ENCODE measurements at regions not wholly inside any gene's neighbourhood (a gene's known extent, or its start where the extent isn't known, plus 50 kb on each side); places are given as distances from the start of the nearest gene placed in this dataset.

DNA sequence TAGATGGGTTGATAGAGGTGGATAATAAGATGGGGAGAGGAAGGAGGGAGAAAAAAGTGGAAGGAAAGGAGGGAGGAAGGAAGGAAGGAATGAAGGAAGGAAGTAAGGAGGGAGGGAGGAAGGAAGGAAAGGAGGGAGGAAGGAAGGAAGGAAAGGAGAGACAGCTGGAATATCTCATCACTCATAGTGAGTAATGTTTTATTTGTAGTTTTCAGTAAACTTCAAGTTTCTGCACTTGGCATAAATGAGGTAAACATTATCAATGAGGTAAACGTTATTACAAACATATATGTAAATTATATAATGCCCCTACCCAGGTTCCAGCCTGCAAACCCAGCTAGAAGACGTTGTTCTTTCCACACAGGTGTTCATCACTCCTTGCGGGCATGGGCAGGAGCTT lies 89.8 kb upstream of the XYLT1 start:
- no peak for TF ChIP-seq RCOR1 (IDR thresholded peaks at IDR 0.05; ENCODE audit: low read depth, low read length)
- TF ChIP-seq, protein P1, sequence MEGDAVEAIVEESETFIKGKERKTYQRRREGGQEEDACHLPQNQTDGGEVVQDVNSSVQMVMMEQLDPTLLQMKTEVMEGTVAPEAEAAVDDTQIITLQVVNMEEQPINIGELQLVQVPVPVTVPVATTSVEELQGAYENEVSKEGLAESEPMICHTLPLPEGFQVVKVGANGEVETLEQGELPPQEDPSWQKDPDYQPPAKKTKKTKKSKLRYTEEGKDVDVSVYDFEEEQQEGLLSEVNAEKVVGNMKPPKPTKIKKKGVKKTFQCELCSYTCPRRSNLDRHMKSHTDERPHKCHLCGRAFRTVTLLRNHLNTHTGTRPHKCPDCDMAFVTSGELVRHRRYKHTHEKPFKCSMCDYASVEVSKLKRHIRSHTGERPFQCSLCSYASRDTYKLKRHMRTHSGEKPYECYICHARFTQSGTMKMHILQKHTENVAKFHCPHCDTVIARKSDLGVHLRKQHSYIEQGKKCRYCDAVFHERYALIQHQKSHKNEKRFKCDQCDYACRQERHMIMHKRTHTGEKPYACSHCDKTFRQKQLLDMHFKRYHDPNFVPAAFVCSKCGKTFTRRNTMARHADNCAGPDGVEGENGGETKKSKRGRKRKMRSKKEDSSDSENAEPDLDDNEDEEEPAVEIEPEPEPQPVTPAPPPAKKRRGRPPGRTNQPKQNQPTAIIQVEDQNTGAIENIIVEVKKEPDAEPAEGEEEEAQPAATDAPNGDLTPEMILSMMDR (IDR thresholded peaks at IDR 0.05) = no peak
- TF ChIP-seq, protein P2, sequence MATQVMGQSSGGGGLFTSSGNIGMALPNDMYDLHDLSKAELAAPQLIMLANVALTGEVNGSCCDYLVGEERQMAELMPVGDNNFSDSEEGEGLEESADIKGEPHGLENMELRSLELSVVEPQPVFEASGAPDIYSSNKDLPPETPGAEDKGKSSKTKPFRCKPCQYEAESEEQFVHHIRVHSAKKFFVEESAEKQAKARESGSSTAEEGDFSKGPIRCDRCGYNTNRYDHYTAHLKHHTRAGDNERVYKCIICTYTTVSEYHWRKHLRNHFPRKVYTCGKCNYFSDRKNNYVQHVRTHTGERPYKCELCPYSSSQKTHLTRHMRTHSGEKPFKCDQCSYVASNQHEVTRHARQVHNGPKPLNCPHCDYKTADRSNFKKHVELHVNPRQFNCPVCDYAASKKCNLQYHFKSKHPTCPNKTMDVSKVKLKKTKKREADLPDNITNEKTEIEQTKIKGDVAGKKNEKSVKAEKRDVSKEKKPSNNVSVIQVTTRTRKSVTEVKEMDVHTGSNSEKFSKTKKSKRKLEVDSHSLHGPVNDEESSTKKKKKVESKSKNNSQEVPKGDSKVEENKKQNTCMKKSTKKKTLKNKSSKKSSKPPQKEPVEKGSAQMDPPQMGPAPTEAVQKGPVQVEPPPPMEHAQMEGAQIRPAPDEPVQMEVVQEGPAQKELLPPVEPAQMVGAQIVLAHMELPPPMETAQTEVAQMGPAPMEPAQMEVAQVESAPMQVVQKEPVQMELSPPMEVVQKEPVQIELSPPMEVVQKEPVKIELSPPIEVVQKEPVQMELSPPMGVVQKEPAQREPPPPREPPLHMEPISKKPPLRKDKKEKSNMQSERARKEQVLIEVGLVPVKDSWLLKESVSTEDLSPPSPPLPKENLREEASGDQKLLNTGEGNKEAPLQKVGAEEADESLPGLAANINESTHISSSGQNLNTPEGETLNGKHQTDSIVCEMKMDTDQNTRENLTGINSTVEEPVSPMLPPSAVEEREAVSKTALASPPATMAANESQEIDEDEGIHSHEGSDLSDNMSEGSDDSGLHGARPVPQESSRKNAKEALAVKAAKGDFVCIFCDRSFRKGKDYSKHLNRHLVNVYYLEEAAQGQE (IDR thresholded peaks at IDR 0.05) = no peak
- TF ChIP-seq HEYL (CRISPR knock-in tag; IDR thresholded peaks at IDR 0.05) = no peak
- no peak for TF ChIP-seq EP300 (IDR thresholded peaks at IDR 0.05)
- TF ChIP-seq RFX5 (IDR thresholded peaks at IDR 0.05) = no peak
- TF ChIP-seq HDAC2 (IDR thresholded peaks at IDR 0.05) = no peak
- TF ChIP-seq JUN (IDR thresholded peaks at IDR 0.05) = no peak
- TF ChIP-seq, protein P3, sequence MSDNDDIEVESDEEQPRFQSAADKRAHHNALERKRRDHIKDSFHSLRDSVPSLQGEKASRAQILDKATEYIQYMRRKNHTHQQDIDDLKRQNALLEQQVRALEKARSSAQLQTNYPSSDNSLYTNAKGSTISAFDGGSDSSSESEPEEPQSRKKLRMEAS (IDR thresholded peaks at IDR 0.05) = no peak
- no peak for TF ChIP-seq MAFK (IDR thresholded peaks at IDR 0.05; ENCODE audit: partially characterized antibody)
- TF ChIP-seq SMC3 (IDR thresholded peaks at IDR 0.05) = no peak
